HG03045 (cell line): ENCODE measurements at regions not wholly inside any gene's neighbourhood (a gene's known extent, or its start where the extent isn't known, plus 50 kb on each side); places are given as distances from the start of the nearest gene placed in this dataset.

Experiments used
- ATAC-seq: cut with Tn5 transposase; IDR thresholded peaks from one replicate; pipeline ENCODE4 v1.9.1; 2021; ENCODE audit warnings: mild to moderate bottlenecking, moderate library complexity; ENCODE audit not compliant: unreplicated experiment

DNA sequence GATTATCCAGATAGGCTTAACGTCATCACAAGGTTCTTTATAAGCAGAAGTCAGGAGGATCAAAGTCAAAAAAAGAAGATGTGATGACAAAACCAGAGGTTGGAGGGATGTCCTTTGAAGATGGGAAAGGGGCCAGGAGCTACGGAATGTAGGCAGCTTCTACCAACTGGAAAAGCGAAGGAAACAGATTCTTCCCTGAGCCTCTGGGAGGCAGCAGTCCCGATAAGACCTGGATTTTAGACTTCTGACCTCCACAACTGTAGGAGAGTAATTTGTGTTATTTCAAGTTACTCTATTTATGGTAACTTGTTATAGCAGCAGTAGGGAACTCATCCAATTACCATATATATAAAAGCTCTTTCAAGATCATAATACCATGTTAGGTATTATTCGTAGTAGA is 98.8 kb upstream of the MYCBP2 start:
- no peak for ATAC-seq

DNA sequence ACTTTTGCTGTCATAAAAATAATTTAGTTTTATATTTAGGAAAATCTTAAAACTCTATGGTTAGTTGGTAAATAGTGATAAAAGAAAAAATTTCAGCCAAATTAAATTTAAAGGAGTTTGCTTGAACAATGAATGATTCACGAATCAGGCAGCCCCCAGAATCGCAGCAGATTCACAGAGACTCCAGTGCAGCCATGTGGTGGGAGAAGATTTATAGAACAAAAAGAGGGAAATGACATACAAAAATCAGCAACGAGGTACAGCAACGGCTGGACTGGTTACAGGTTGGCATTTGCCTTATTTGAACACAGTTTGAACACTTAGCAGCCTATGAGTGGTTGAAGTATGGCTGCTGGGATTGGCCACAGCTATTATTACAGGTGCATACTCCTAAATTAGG is 96.4 kb upstream of the MYCBP2 start:
- no peak for ATAC-seq

DNA sequence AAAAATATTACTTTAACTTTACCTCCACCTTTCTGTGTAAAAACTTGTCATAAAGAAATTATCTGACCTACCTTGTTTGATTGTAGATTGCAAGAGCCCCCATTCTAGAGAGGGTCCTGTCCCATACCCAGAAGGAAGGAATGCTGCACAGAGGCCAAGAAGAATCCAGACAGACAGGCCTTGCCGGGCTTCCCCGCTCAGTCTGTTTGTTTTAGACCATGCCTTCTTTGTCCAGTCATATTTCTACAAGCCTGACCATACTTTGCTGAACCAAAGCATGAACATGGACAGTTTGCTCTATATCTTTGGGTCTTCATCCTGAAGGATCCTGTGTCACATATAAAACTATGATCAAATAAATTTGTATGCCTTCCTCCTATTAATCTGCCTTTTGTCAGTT is 95.8 kb upstream of the MYCBP2 start:
- ATAC-seq, result no peak

DNA sequence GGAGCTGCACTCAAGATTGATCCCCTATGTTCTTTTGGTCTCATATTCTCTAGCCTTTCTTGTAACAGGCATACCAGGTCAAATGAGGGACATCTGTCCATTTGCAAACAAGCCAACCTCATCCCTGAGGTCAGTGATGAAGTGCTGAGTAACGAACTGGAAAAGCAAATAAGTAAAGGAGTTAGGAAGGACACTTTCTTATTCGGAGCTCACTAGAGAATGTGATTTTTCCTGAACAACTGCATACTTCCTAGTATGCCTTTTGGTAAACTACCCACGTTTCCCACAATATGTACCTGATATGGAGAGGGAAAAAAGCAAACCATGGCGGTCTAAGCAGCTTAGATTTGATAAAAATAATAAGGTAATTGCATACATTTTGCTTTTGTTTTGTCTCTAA is 91.0 kb upstream of the MYCBP2 start:
- ATAC-seq, result no peak

DNA sequence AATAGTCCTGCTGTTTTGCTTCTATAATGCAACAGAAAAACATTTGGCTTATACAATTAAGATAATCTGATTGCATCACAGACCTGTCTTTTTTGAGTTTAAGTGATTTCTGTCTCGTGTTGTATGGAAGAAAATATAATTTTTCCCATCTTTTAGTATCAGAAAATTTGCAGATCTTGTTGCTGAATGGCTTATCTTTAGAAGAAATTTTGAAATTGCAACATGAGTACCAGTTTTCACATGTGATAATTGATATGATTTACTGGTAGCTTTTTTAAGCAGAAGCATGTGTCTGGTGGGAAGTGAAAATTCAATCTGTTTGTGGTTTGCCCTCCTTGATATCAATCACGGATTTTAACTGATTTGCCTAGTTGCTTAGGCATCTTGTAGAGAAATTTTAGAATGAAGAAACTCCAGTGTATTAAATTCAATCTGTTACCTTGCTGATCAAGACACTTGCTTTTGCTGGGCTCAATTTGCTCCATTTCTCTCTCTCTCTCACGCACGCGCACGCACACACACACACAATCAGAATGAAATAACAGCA is 89.8 kb upstream of the MYCBP2 start:
- no peak for ATAC-seq

DNA sequence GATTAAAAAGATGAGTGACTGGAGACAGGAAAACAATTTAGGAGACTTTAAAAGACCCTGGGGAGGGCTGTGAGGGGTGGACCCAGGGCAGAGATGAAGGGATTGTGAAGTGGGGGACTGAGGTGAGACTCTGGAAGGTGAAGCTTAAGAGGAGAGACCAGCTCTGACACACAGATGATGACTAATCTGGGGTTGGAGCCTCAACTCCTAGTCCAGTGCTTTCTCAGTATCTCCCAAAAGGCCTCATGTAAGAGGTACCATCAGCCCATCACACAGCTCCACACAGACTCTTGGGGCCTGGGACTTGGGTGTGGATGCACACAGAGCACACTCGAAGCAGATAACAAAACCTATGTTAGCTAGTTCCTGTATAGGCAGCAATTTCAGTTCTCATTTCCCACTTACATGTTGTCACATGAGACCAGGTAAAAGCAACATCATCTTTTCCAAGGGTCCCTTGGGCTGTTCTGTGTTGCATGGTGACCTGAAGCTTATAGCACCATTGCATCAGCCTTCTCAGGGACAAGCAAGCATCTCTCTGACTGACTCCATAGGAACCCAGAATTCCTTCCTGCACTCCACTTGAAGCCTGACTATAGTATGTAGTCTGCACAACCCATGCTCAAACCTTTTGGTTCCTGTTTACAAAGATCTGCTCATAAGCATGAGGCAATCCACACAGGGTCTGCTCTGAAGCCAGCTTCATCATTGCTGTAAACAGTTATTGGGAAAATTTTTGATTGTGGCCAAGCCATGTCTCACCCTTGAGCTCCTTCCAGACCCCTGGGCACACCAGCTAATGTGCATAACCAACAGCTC is 88.6 kb upstream of the MYCBP2 start:
- peak; percentile 72 for ATAC-seq

DNA sequence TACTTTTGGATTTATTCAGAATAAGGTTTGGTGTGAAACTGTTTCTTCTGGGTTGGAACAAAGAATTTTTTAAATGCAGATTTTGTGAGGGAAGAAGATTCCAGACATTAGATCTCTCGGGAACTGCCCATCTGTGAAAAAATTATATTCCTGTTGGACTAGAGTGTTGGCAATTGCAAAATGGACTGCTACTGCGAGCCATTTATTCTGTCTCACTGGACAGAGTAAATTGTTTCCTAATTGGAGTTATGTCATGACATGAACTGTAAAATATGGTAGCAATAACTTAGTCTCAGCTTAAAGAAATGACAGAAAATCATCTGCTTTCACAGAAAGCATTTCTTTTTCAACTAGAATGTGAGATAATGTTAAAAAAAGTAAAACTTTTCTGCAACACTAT is 86.0 kb upstream of the MYCBP2 start:
- no peak for ATAC-seq

DNA sequence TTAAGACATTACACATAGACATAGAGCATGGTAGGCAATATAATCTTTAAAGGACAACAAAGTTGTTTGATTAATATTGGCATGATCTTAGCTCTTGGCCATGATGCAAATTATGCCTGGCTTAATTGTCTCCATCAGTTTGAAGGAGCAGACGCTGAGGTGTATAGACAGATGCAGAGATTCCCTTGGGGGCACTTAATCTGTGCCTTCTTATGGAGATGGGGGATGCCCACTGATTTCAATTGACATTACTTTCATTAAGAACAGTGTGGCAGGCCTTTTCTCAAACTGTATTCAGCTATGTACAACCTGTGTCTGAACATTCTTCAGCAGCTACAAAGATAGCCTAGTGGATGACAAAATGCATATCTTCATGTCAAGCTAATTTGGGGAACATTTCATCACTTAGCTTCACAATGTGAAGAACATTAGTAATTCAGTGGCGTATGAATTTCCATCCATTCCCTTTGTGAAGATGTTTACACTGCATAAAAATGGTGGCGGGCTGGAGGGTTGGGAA is 85.3 kb upstream of the MYCBP2 start:
- ATAC-seq, result no peak

DNA sequence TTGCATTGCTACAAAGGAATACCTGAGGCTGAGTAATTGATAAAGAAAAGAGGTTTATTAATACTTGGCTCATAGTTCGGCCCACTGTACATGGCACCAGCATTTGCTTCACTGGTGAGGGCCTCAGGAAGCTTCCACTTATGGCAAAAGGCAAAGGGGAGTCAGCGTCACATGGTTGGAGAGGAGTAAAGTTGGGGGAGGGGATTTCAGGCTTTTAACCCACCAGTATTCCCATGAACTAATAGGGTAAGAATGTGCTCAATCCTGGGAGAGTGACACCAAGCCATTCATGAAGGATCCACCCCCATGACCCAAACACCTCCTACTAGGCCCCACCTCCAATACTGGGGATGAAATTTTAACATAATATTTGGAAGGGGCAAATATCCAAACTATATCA is 82.5 kb upstream of the MYCBP2 start:
- no peak for ATAC-seq

DNA sequence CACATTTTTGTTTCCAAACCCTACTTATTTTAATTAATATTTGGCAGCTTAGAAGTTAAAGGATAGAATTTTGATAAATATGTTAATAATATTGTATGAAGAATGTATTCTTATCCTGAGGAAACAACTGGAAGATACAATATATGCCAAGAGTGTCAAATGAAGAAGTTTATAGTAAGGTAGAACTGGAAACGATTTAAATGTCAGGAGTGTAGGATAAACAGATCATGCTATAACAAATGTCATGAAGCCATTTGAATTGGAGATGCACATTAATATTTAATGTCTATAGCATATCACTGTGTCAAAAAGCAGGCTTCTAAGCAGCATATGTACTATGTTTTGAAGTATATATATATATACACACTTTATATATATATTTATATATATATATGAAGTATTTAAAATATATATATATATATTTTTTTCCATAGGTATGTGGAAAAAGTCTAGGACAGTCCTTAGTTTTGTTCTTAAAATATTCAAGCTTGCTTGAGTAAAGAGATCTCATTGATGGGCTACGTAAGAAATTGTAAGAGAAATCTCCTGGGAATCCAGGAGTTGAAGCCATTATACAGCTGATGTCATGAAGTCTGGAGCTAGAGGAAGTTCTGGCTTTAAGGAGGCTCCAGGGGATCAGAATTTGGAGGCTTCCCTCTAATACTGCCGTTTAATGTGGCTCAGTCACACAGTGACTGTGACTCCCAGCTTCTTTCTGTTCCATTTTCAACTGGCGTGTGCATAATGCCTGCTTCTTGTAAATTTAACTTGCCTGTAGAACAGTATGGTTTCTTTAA is 79.9 kb upstream of the MYCBP2 start:
- no peak for ATAC-seq

DNA sequence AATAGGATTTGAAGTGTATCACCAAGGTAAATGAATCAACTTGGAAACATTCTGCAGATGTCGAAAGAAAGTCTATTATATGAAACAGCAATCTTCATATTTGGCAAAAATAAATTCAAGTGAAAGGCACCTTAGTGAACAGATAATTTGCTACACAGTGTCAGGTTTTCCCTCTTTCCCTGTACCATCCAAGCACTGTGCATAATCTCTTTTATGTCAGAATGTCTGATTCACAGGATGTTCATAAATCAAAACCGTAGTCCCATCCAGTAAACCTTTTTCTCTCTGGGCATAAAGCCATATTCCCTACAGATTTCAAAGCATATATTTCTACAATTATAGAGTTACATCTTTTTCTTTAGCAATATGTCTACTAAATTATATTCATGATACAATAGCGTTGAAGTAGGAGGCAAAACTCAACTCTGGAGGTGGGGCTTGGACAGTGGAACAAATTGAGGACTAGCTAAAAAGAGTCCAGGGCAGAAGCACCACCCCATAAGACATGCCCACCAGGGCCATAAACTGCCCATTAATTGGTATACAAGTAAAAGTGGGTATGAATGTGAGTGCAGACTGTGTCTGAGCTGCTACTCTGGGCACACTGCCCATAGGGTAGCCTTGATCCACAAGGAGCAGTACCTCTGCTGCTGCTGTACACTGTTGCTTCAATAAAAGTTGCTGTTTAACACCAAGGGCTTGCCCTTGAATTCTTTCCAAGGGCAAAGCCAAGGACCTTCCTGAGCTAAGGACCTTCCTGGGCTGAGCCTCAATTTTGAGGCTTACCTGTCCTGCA is 72.1 kb upstream of the MYCBP2 start:
- no peak for ATAC-seq

DNA sequence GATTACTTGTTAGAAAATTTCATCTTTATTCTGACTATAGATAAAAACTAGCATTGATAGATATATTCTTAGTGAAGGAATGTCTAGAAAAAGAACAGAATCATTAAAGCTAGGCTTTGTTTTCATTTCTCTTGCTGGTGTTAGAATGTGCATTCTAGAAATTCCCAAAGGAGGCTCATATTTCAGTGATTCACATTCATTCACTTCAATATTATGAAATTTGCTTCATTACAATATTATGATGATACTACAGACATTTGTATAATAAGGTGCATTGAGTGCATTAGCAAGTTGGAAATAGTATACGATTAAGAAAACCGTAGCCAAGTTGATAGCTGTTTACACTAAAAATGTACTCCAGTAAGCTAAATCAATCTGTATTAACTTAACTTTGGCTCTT is 70.7 kb upstream of the MYCBP2 start:
- ATAC-seq, result no peak

DNA sequence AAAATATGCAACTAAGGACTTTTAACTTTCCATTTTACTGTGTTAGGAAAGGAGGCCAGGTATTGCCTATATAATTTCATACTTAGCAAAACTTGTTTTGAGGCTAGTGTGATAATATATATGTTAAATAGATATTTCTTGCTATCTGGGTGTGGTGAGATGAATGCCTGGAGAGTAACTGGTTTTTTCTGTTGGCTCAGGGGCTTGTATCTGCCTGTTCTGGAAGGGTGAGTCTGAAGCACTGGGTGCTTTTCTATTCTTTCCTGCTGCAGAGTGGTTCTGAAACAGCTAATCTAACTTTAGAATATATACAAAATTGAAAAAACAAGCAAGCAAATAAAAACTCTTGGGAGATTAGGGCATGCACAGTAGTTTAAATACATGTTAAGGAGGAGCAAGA is 64.6 kb upstream of the MYCBP2 start:
- no peak for ATAC-seq

DNA sequence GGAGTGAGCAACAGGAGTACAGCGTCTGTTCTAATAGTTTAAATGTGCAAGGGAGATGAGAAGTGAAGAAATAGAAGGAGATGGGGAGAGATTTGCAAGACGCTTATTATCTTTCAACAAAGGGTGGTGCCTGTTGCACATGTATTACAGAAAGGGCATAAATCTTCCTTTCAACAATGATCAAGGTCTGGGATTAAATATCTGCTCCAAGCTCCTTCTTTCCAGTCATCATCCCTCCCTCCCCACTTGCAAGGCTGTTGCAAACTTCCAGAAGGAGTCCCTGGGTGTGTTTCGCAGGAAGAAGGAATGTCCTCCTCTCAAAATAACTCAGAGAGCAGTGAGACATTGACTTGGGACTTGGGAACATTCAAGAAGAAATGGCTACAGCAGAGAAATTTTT is 63.5 kb upstream of the MYCBP2 start:
- no peak for ATAC-seq

DNA sequence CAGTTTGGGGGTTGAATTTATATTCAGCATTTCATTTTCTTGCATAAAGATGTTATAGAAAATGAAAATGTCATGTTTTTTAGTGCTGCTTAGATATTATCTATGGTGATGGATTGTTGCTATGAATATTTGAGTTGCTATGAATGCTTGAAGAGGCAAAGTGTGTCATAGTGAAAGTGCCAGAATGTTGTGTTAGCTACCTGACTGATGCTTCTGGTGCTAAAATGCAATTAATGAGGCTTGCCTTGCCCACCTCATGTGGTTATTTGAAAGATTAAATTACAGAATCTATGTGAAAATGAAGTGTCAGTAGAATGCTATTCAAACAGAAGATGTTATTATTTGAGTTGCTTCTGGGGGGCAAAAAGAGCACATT is 62.7 kb upstream of the MYCBP2 start:
- no peak for ATAC-seq

DNA sequence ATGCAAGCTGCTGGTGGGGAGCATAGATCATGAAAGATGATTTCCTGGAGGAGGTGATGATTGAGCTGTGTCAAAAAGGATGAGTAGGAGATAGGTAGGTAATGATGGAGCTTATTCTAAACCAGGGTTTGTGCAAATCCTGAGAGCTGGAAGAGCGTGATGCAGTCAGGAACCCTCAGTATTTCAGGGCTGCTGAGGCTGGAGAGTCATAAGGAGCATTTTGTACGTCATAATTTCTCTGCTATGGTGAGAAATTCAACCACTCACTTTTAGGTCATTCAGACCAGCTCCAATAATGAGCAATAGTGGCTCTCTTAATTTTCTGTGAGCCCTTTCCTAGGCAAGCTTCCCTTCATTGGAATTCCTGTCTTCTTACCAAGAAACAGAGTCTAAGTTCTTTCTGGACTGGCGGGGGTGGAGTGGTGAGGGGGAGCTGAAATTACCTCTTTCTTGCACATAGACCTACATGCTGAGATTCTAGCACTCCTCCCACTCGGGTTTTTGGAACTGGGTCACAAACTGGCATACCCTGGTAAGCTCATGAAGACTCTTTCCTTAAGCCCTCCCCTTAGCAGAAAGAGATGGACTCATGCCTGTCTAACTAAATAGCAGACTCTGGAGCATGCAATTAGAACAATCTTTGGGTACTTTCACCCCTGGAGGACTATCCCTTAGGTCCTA is 62.2 kb upstream of the MYCBP2 start:
- no peak for ATAC-seq

DNA sequence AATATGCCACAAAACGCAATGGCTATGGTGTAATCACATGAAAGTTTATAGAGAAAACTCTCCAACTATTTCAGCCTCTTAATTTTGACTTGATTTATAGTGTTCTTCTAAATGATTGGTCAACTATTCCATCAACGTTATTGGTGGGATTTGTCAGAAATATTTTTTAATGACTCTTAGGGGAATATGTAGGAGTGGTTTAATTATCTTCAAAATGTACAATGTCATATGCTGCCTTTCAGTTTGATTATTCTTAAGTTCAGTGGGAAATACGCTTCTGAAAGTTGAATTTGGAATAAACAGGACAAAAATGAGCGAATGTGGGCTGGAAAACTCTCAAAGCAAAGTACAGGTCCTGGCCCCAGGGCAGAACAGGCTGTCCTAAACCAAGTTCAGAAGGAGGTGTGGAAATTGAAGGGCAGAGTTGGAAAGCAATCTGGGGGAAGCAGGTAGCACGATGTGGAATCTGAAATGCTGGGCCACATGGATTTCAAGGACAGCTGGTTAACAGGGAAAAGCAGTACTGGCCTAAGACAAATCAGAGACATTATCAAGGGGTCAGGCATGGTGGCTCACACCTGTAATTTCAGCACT is 60.8 kb upstream of the MYCBP2 start:
- ATAC-seq, result no peak

DNA sequence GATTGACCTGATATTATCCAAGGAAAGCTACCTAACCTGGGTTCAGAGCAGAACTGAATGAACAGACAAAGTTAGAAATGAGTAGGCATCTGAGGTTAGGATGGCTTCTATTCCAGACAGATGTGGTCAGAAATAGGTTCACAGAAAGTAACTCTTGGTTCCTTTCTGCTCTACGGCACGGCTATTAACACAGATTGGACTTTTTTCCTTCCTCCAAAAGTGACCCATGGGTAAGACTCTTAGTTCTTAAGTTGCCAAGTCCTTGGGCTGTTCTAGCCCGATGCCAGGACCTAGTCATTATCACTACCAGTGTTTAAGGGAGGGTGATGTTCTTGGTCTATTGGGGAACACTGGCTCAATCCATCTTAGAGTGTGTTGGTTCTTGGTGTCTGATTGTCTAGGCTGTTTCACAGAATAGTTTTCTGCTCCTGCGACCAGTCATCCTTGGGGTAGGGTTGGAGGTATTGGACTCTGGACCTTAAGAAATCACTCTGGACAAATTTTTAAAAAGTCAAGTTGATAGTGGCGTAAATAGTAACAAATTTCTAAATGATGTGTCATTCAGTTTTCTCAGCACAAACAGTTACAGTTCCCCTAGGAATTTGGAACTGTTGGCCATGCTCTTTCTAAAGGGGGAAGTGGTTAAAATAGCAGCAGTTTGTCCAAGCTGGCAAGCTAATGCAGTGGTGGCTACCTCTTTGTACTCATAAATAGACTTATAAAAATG is 60.1 kb upstream of the MYCBP2 start:
- no peak for ATAC-seq

DNA sequence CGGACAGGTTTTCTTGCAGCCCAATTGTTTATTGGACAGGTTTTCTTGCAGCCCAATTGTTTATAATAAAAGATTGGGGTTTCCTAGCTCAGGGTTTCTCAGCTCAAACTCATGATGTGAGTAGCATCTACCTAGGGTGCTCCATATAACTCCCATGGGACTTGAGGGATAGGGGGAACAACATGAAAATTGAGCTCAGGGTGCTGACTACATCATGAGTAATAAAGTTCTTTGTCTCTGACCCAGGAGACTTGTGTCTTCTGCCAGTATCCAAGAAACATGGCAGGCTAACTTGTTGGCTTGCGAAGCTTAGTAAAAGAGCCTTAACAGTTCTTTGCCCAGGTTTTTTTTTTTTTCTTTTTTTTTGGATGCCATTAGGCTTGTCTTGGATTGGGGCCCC is 59.2 kb upstream of the MYCBP2 start:
- no peak for ATAC-seq

DNA sequence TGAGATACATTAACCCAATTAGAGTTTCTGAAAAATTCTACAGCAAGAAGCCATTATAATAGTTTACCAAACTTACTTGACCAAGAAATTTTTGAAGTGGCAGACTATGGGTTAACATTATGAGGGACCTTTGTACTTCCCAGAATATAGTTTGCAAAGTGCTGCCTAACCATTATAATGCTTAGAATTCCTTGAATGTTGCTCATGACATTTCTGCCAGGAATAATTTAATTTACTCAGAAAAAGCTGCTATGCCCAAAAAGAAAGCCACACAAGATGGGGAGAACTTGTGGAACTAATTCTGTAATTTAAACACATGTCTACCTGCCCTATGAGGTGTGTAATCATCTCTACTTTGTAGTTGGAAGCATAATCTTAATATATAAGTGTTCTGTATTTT is 58.1 kb upstream of the MYCBP2 start:
- ATAC-seq, result no peak
